MM.1S (cell line): ENCODE measurements at regions not wholly inside any gene's neighbourhood (a gene's known extent, or its start where the extent isn't known, plus 50 kb on each side); places are given as distances from the start of the nearest gene placed in this dataset.

ENCODE experiments used
- EZH2 ChIP-seq: fragments of 300-600 bp; sonication (generic); optimal IDR thresholded peaks from 2 replicates; pipeline ENCODE3; 2017; ENCODE audit warnings: low read depth, mild to moderate bottlenecking, antibody characterized with exemption, low read length, mixed read lengths
- TF ChIP-seq, protein P1 (sequence below): fragments of 300-600 bp; sonication (generic); IDR thresholded peaks from 2 replicates; pipeline ENCODE4 v1.5.1; 2016; ENCODE audit warnings: antibody characterized with exemption, low read length, mixed read lengths

- TF ChIP-seq, protein P1, sequence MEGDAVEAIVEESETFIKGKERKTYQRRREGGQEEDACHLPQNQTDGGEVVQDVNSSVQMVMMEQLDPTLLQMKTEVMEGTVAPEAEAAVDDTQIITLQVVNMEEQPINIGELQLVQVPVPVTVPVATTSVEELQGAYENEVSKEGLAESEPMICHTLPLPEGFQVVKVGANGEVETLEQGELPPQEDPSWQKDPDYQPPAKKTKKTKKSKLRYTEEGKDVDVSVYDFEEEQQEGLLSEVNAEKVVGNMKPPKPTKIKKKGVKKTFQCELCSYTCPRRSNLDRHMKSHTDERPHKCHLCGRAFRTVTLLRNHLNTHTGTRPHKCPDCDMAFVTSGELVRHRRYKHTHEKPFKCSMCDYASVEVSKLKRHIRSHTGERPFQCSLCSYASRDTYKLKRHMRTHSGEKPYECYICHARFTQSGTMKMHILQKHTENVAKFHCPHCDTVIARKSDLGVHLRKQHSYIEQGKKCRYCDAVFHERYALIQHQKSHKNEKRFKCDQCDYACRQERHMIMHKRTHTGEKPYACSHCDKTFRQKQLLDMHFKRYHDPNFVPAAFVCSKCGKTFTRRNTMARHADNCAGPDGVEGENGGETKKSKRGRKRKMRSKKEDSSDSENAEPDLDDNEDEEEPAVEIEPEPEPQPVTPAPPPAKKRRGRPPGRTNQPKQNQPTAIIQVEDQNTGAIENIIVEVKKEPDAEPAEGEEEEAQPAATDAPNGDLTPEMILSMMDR: no peak
- no peak for TF ChIP-seq EZH2
These were observed 74.7 kb upstream of the PFKP start for GRCh38 chr10:2992401-2993198.
